OCI-LY7 (cell line): ENCODE measurements at regions not wholly inside any gene's neighbourhood (a gene's known extent, or its start where the extent isn't known, plus 50 kb on each side); places are given as distances from the start of the nearest gene placed in this dataset.

Source experiments
- BruUV-seq: library from RNA; stranded (reverse); fragments of 400-500 nt; replicated peaks from 2 replicates; lab custom pipeline; 2021; lab: Mats Ljungman, UMichigan
- CTCF ChIA-PET: fragments of 300-600 bp; sonication (Branson Sonifier 250); formaldehyde crosslinking; loops from one replicate; lab custom pipeline; 2022; ENCODE audit warnings: antibody characterized with exemption; ENCODE audit not compliant: unreplicated experiment; lab: Charles Lee
- POLR2A ChIA-PET: fragments of 300-600 bp; sonication (Branson Sonifier 250); formaldehyde crosslinking; loops from one replicate; lab custom pipeline; 2022; ENCODE audit warnings: antibody characterized with exemption; lab: Charles Lee
- DNase-seq: peaks from one replicate; pipeline ENCODE4 v3.0.0-alpha.2; 2015; ENCODE audit warnings: low spot score
- H2AFZ ChIP-seq: fragments of 200-600 bp; sonication (generic), shearing (Covaris generic); 2 replicates; pipeline ENCODE4 v1.6.1; 2014; ENCODE audit warnings: mild to moderate bottlenecking, antibody characterized with exemption, low read length, moderate library complexity
- H3K27ac ChIP-seq: fragments of 200-600 bp; sonication (generic); 2 replicates; pipeline ENCODE4 v1.5.1; 2014; ENCODE audit warnings: mixed run types, low read depth, mild to moderate bottlenecking, moderate library complexity, low read length, inconsistent platforms; ENCODE audit not compliant: poor library complexity, severe bottlenecking
- H3K36me3 ChIP-seq: fragments of 200-600 bp; sonication (generic); 2 replicates; pipeline ENCODE4 v1.6.1; 2014; ENCODE audit warnings: mild to moderate bottlenecking, antibody characterized with exemption, low read length, moderate library complexity, mixed read lengths; ENCODE audit not compliant: insufficient read depth
- H3K4me1 ChIP-seq: fragments of 200-600 bp; sonication (generic); 2 replicates; pipeline ENCODE4 v1.5.1; 2014; ENCODE audit warnings: mild to moderate bottlenecking, low read length; ENCODE audit not compliant: insufficient read depth, poor library complexity, severe bottlenecking
- H3K4me2 ChIP-seq: fragments of 200-600 bp; sonication (generic); 2 replicates; pipeline ENCODE4 v1.6.1; 2014; ENCODE audit warnings: mild to moderate bottlenecking, low read length
- H3K4me3 ChIP-seq: fragments of 200-600 bp; sonication (generic); 2 replicates; pipeline ENCODE4 v1.5.1; 2014; ENCODE audit warnings: mild to moderate bottlenecking, low read depth, low read length; ENCODE audit not compliant: poor library complexity, severe bottlenecking
- H3K79me2 ChIP-seq: fragments of 200-600 bp; sonication (generic); 2 replicates; pipeline ENCODE4 v1.6.1; 2016; ENCODE audit warnings: low read depth, mild to moderate bottlenecking, low read length, moderate library complexity, mixed read lengths; ENCODE audit not compliant: insufficient read depth
- H3K9me2 ChIP-seq: fragments of 200-600 bp; sonication (generic); 2 replicates; pipeline ENCODE4 v1.6.1; 2016; ENCODE audit warnings: mild to moderate bottlenecking, low read length, mixed read lengths; ENCODE audit not compliant: insufficient read depth
- H3K9me3 ChIP-seq: fragments of 200-600 bp; sonication (generic); 2 replicates; pipeline ENCODE4 v1.6.1; 2014; ENCODE audit warnings: mild to moderate bottlenecking, mixed run types, low read length, mixed read lengths
- H4K20me1 ChIP-seq: fragments of 200-600 bp; sonication (generic); 2 replicates; pipeline ENCODE4 v1.6.1; 2014; ENCODE audit warnings: mild to moderate bottlenecking, antibody characterized with exemption, low read length, moderate library complexity, mixed read lengths; ENCODE audit not compliant: insufficient read depth
- EZH2phosphoT487 ChIP-seq: fragments of 200-600 bp; sonication (generic); IDR thresholded peaks from 2 replicates; pipeline ENCODE4 v1.6.1; 2018; ENCODE audit warnings: low read depth, borderline replicate concordance, mild to moderate bottlenecking, mixed run types, antibody characterized with exemption, low read length, moderate library complexity, mixed read lengths
- intact Hi-C: fragments of 100-400 bp; cut with micrococcal nuclease; formaldehyde crosslinking; loops from one replicate; pipeline ENCODE4 v1.10.0; 2022; ENCODE audit not compliant: unreplicated experiment
- TF ChIP-seq, protein P1 (sequence below): fragments of 200-600 bp; sonication (generic); conservative IDR thresholded peaks from 2 replicates; pipeline ENCODE4 v1.5.1; 2014; ENCODE audit warnings: mild to moderate bottlenecking, antibody characterized with exemption, low read length, moderate library complexity, mixed read lengths

- Histone ChIP-seq H4K20me1 (no peaks in the 10 kb centered on the region), H3K9me3 (no peaks in the 10 kb centered on the region), H3K4me1 (no peaks in the 10 kb centered on the region), H3K27ac (no peak overlapping the region), H2AFZ (no peak overlapping the region), H3K9me2 (no peaks in the 10 kb centered on the region), H3K4me2 (no peak overlapping the region), H3K36me3 (no peaks in the 10 kb centered on the region), H3K79me2 (no peaks in the 10 kb centered on the region), H3K4me3 (no peak overlapping the region)
- BruUV-seq: no TSS peak
- ChIA-PET POLR2A (no interaction called here), CTCF (no interaction called here)
- no peak for DNase-seq
- no peak for TF ChIP-seq EZH2phosphoT487
- TF ChIP-seq, protein P1, sequence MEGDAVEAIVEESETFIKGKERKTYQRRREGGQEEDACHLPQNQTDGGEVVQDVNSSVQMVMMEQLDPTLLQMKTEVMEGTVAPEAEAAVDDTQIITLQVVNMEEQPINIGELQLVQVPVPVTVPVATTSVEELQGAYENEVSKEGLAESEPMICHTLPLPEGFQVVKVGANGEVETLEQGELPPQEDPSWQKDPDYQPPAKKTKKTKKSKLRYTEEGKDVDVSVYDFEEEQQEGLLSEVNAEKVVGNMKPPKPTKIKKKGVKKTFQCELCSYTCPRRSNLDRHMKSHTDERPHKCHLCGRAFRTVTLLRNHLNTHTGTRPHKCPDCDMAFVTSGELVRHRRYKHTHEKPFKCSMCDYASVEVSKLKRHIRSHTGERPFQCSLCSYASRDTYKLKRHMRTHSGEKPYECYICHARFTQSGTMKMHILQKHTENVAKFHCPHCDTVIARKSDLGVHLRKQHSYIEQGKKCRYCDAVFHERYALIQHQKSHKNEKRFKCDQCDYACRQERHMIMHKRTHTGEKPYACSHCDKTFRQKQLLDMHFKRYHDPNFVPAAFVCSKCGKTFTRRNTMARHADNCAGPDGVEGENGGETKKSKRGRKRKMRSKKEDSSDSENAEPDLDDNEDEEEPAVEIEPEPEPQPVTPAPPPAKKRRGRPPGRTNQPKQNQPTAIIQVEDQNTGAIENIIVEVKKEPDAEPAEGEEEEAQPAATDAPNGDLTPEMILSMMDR: no peak
- intact Hi-C loops: no loop called here
Measured at GRCh38 chr14:104364830-104365229, 214.7 kb upstream of the C14orf180 start.

DNA sequence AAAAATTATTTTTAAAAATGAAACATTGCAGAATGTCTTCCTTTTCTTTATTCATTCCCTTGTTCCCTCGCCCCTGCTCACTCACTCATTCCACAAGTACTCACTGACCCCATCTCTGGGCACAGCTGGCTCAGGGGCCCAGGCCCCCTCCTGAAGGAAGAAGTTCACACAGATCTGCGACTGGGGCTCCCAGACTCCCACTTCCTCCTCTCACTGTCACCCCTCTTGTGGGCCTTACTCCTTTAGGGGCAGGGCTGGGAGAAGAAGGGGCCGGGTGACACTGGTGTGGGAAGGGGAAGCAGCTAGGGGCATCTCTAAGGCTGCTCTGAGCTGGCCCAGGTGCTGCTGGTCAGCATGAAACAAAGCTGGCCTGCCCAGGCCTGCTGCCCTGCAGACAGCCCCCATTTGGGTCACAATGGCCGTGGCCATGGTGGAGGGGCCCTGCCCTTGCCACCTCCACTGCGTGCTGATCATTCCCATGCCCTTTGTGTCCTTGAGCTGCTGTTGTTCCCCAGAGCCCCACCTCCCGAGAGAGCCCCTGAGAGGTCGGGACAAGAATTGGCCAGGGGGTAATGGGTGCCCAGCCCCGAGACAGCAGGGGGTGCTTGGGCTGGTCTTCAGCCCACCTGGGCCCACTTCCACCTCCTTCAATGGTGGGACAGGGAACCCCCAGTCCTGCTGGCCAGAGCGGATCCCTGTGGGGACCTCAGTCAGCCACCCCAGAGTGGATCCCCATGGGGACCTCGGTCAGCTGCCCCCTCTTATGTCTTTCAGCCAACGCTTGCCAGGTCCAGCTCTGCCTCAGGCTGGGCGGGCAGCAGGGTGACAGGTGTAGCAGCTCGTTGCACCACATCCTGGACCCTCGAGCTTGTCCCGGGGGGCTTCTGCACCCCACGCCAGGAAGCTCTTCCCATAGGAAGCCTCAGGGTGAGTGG lies 212.4 kb upstream of the C14orf180 start:
- no TSS peak for BruUV-seq
- no peak for DNase-seq
- H3K9me3 ChIP-seq: no peaks in the 10 kb centered on the region
- H3K4me2 ChIP-seq: no peak overlapping the region
- H3K36me3 ChIP-seq: no peaks in the 10 kb centered on the region
- no peak overlapping the region for H3K27ac ChIP-seq
- no peak overlapping the region for H3K4me3 ChIP-seq
- H2AFZ ChIP-seq: no peak overlapping the region
- no peak for TF ChIP-seq EZH2phosphoT487
- TF ChIP-seq, protein P1: no peak
- POLR2A ChIA-PET: no interaction called here
- H3K9me2 ChIP-seq: no peaks in the 10 kb centered on the region
- CTCF ChIA-PET: no interaction called here
- H3K4me1 ChIP-seq: no peaks in the 10 kb centered on the region
- H4K20me1 ChIP-seq: no peaks in the 10 kb centered on the region
- intact Hi-C loops: no loop called here
- no peaks in the 10 kb centered on the region for H3K79me2 ChIP-seq
